K562 (cell line): ENCODE measurements at regions not wholly inside any gene's neighbourhood (a gene's known extent, or its start where the extent isn't known, plus 50 kb on each side); places are given as distances from the start of the nearest gene placed in this dataset.

Source experiments
- DMBX1 ChIP-seq: fragments of 250-450 bp; sonication (Bioruptor Pico); IDR thresholded peaks from 2 replicates; pipeline ENCODE4 v1.8.0; 2022; ENCODE audit warnings: inconsistent platforms, mild to moderate bottlenecking, moderate library complexity, borderline replicate concordance
- DNMT1 ChIP-seq: fragments of 450-650 bp; IDR thresholded peaks from 2 replicates; pipeline ENCODE4 v1.6.1; 2016; ENCODE audit warnings: antibody characterized with exemption, mild to moderate bottlenecking
- HMG20B ChIP-seq: fragments of 250-450 bp; sonication (Bioruptor Pico); IDR thresholded peaks from 2 replicates; pipeline ENCODE4 v1.5.0; 2021; ENCODE audit warnings: mild to moderate bottlenecking
- JUND ChIP-seq, 2 experiments: IDR thresholded peaks; 2 replicates in 1 of 2; 3 replicates in 1 of 2; pipeline ENCODE4 v1.6.1; 2011; ENCODE audit warnings: borderline replicate concordance in 2 of 2, low read depth in 2 of 2, low read length in 2 of 2, improper control_type of control experiment in 1 of 2, missing biosample characterization in 1 of 2, missing genetic modification characterization in 1 of 2, missing genetic modification reagents in 1 of 2
- KLF16 ChIP-seq: IDR thresholded peaks from 2 replicates; pipeline ENCODE4 v1.6.1; 2016; ENCODE audit warnings: antibody characterized with exemption
- MCM2 ChIP-seq: fragments of 450-650 bp; IDR thresholded peaks from 2 replicates; pipeline ENCODE4 v1.6.1; 2017; ENCODE audit warnings: low read depth, mild to moderate bottlenecking
- ZMIZ1 ChIP-seq, 2 experiments: fragments of 150-350 bp in 1 of 2; IDR thresholded peaks; 2 replicates each; pipeline ENCODE4 v1.6.1; 2012 to 2016; ENCODE audit warnings: low read depth in 2 of 2, low read length in 2 of 2, mild to moderate bottlenecking in 1 of 2, moderate library complexity in 1 of 2
- ZNF766 ChIP-seq: fragments of 200-800 bp; sonication (Bioruptor generic); conservative IDR thresholded peaks from 2 replicates; pipeline ENCODE4 v1.6.1; 2016; ENCODE audit warnings: missing genetic modification characterization, missing compliant biosample characterization
- TF ChIP-seq, protein P1 (sequence below): sonication (generic); formaldehyde crosslinking; IDR thresholded peaks from 2 replicates; pipeline ENCODE4 v1.8.1; 2023; ENCODE audit warnings: missing genetic modification reagents, mild to moderate bottlenecking, borderline replicate concordance

- TF ChIP-seq ZMIZ1 (IDR thresholded peaks at IDR 0.05; ENCODE audit: low read depth in 2 of 2, low read length in 2 of 2) (no peak), DNMT1 (no peak), KLF16 (no peak), DMBX1 (CRISPR knock-in tag) (no peak), MCM2 (no peak), HMG20B (CRISPR knock-in tag) (no peak), ZNF766 (CRISPR knock-in tag) (no peak), JUND (IDR thresholded peaks at IDR 0.05; ENCODE audit: borderline replicate concordance, low read depth, low read length) (no peak), JUND (tag; IDR thresholded peaks at IDR 0.05; ENCODE audit: borderline replicate concordance, low read depth, low read length) (no peak)
- TF ChIP-seq, protein P1, sequence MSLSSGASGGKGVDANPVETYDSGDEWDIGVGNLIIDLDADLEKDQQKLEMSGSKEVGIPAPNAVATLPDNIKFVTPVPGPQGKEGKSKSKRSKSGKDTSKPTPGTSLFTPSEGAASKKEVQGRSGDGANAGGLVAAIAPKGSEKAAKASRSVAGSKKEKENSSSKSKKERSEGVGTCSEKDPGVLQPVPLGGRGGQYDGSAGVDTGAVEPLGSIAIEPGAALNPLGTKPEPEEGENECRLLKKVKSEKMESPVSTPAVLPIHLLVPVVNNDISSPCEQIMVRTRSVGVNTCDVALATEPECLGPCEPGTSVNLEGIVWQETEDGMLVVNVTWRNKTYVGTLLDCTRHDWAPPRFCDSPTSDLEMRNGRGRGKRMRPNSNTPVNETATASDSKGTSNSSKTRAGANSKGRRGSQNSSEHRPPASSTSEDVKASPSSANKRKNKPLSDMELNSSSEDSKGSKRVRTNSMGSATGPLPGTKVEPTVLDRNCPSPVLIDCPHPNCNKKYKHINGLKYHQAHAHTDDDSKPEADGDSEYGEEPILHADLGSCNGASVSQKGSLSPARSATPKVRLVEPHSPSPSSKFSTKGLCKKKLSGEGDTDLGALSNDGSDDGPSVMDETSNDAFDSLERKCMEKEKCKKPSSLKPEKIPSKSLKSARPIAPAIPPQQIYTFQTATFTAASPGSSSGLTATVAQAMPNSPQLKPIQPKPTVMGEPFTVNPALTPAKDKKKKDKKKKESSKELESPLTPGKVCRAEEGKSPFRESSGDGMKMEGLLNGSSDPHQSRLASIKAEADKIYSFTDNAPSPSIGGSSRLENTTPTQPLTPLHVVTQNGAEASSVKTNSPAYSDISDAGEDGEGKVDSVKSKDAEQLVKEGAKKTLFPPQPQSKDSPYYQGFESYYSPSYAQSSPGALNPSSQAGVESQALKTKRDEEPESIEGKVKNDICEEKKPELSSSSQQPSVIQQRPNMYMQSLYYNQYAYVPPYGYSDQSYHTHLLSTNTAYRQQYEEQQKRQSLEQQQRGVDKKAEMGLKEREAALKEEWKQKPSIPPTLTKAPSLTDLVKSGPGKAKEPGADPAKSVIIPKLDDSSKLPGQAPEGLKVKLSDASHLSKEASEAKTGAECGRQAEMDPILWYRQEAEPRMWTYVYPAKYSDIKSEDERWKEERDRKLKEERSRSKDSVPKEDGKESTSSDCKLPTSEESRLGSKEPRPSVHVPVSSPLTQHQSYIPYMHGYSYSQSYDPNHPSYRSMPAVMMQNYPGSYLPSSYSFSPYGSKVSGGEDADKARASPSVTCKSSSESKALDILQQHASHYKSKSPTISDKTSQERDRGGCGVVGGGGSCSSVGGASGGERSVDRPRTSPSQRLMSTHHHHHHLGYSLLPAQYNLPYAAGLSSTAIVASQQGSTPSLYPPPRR (CRISPR knock-in tag) = no peak
- TF ChIP-seq, all 486 proteins: peak for 0
Observed at GRCh38 chr17:70321352-70321751, 152.0 kb downstream of the KCNJ2 start (continued).
